ENCODE measurements at regions not wholly inside any gene's neighbourhood (a gene's known extent, or its start where the extent isn't known, plus 50 kb on each side); places are given as distances from the start of the nearest gene placed in this dataset.

GRCh38 chr5:163938595-163938994, 433.2 kb downstream of the MAT2B start:
- DNase-seq (ENCODE audit: low read depth) = no peak
- Histone ChIP-seq H3K27me3 (ENCODE audit: control insufficient read depth, insufficient read depth, low read length) (no peaks in the 10 kb centered on the region), H3K4me3 (ENCODE audit: low read depth, low read length) (no peak overlapping the region), H3K36me3 (ENCODE audit: control insufficient read depth, insufficient read depth, low read length) (no peaks in the 10 kb centered on the region)
- TF ChIP-seq CTCF (IDR thresholded peaks at IDR 0.05; ENCODE audit: insufficient read depth, low read length, poor library complexity, severe bottlenecking) = no peak

DNA sequence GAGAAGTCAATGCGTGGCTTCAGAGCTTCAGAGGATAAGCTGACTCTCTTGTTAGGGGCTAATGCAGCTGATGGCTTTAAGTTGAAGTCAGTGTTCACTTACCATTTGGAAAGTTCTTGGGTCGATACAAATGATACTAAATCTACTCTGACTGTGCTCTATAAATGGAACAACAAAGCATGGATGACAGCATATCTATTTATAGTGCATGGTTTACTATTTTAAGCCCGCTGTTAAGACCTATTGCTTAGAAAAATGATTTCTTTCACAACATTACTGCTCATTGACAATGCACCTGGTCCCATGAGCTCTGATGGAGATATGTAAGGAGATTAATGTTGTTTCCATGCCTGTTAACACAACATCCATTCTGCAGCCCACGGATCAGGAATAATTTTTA, 435.7 kb downstream of the MAT2B start:
- no peak for DNase-seq (ENCODE audit: low read depth)
- TF ChIP-seq CTCF (IDR thresholded peaks at IDR 0.05; ENCODE audit: insufficient read depth, low read length, poor library complexity, severe bottlenecking) = no peak
- Histone ChIP-seq H3K4me3 (ENCODE audit: low read depth, low read length) (no peak overlapping the region), H3K27me3 (ENCODE audit: control insufficient read depth, insufficient read depth, low read length) (no peaks in the 10 kb centered on the region), H3K36me3 (ENCODE audit: control insufficient read depth, insufficient read depth, low read length) (no peaks in the 10 kb centered on the region)

GRCh38 chr5:163943546-163943945, 438.1 kb downstream of the MAT2B start:
- Histone ChIP-seq H3K36me3 (ENCODE audit: control insufficient read depth, insufficient read depth, low read length) (no peaks in the 10 kb centered on the region), H3K4me3 (ENCODE audit: low read depth, low read length) (no peak overlapping the region), H3K27me3 (ENCODE audit: control insufficient read depth, insufficient read depth, low read length) (no peaks in the 10 kb centered on the region)
- no peak for TF ChIP-seq CTCF (IDR thresholded peaks at IDR 0.05; ENCODE audit: insufficient read depth, low read length, poor library complexity, severe bottlenecking)
- DNase-seq (ENCODE audit: low read depth) = no peak

- Histone ChIP-seq H3K4me3 (ENCODE audit: low read depth, low read length) (no peak overlapping the region), H3K36me3 (ENCODE audit: control insufficient read depth, insufficient read depth, low read length) (no peaks in the 10 kb centered on the region), H3K27me3 (ENCODE audit: control insufficient read depth, insufficient read depth, low read length) (no peaks in the 10 kb centered on the region)
- DNase-seq (ENCODE audit: low read depth) = no peak
- TF ChIP-seq CTCF (IDR thresholded peaks at IDR 0.05; ENCODE audit: insufficient read depth, low read length, poor library complexity, severe bottlenecking) = no peak
Observed at GRCh38 chr5:163944738-163945137, 439.3 kb downstream of the MAT2B start.

GRCh38 chr5:163947848-163948666, 442.6 kb downstream of the MAT2B start:
- no peaks in the 10 kb centered on the region for H3K36me3 ChIP-seq (ENCODE audit: control insufficient read depth, insufficient read depth, low read length)
- DNase-seq (ENCODE audit: low read depth) = no peak
- no peaks in the 10 kb centered on the region for H3K27me3 ChIP-seq (ENCODE audit: control insufficient read depth, insufficient read depth, low read length)
- no peak overlapping the region for H3K4me3 ChIP-seq (ENCODE audit: low read depth, low read length)
- no peak for TF ChIP-seq CTCF (IDR thresholded peaks at IDR 0.05; ENCODE audit: insufficient read depth, low read length, poor library complexity, severe bottlenecking)

DNA sequence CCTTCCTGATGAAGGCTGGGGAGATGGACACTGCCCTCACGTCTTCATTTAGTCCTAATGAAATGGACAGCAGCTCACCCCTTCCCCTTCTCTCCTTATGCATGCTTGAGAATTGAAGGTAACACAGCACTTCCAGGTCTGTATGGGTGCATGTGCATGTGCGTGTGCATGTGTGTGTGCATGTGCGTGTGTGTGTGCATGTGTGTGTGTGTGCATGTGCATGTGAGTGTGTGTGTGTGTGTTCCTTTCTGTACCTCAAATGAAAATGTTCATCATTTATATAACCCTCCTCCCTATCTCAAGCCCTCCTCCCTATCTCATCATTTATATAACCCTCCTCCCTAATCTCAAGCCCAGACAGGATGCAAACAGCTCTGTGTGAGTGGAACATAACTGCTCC, 444.8 kb downstream of the MAT2B start:
- Histone ChIP-seq H3K36me3 (ENCODE audit: control insufficient read depth, insufficient read depth, low read length) (no peaks in the 10 kb centered on the region), H3K27me3 (ENCODE audit: control insufficient read depth, insufficient read depth, low read length) (no peaks in the 10 kb centered on the region), H3K4me3 (ENCODE audit: low read depth, low read length) (no peak overlapping the region)
- no peak for DNase-seq (ENCODE audit: low read depth)
- no peak for TF ChIP-seq CTCF (IDR thresholded peaks at IDR 0.05; ENCODE audit: insufficient read depth, low read length, poor library complexity, severe bottlenecking)

Measured in kidney epithelial cell (primary cell).